HCT116 (cell line): ENCODE measurements at regions not wholly inside any gene's neighbourhood (a gene's known extent, or its start where the extent isn't known, plus 50 kb on each side); places are given as distances from the start of the nearest gene placed in this dataset.
A peak's percentile ranks its signal among the peaks of the same experiment; 100 is the strongest.

ENCODE experiments used
- ATAC-seq: fragments of 200-7000 bp; cut with Tn5 transposase; 2 replicates; pipeline ENCODE4 v1.9.1; 2020; ENCODE audit warnings: mild to moderate bottlenecking, moderate library complexity
- BruUV-seq: library from RNA; stranded (reverse); fragments of 400-500 nt; replicated peaks from 2 replicates; lab custom pipeline; 2021; lab: Mats Ljungman, UMichigan
- CTCF ChIA-PET: fragments of 300-600 bp; sonication (Branson Sonifier 250); formaldehyde crosslinking; loops from one replicate; lab custom pipeline; 2021; ENCODE audit warnings: antibody characterized with exemption; lab: Charles Lee
- POLR2A ChIA-PET: fragments of 300-600, 350-600 bp; sonication (Branson Sonifier 250); formaldehyde crosslinking; loops from one replicate; lab custom pipeline; 2021; ENCODE audit warnings: antibody characterized with exemption; lab: Charles Lee
- RAD21 ChIA-PET, 2 experiments: fragments of 300-600 bp; sonication (Branson Sonifier 250); formaldehyde crosslinking; loops; one replicate each; lab custom pipeline; 2023; ENCODE audit warnings: low total read pairs in 2 of 2; ENCODE audit not compliant: uncharacterized antibody in 2 of 2, unreplicated experiment in 2 of 2, low non-redundant PET in 1 of 2; lab: Charles Lee
- DNase-seq: peaks from one replicate; pipeline ENCODE4 v3.0.0-alpha.2; 2010; ENCODE audit warnings: low read depth, low spot score
- H2AFZ ChIP-seq: fragments of 200-600 bp; shearing (Covaris generic), sonication (generic); 2 replicates; pipeline ENCODE4 v1.6.1; 2017; ENCODE audit warnings: low read depth, mixed run types, mixed read lengths, antibody characterized with exemption, low read length; ENCODE audit not compliant: poor library complexity, severe bottlenecking
- H3K27ac ChIP-seq: 2 replicates; pipeline ENCODE4 v1.5.1; 2012; ENCODE audit warnings: low read depth, low read length
- H3K27me3 ChIP-seq: fragments of 200-600 bp; sonication (generic); 2 replicates; pipeline ENCODE4 v1.6.1; 2016; ENCODE audit warnings: mixed run types, low read length, mixed read lengths; ENCODE audit not compliant: insufficient read depth
- H3K36me3 ChIP-seq, 2 experiments: fragments of 200-500 bp in 1 of 2; fragments of 200-600 bp in 1 of 2; sonication (Bioruptor generic) in 1 of 2; sonication (generic) in 1 of 2; 2 replicates each; pipeline versions ENCODE4 v1.5.1 to v1.6.1; 2014 to 2016; ENCODE audit warnings: low read length in 2 of 2, inconsistent platforms in 1 of 2, mixed read lengths in 1 of 2, mixed run types in 1 of 2; ENCODE audit not compliant: insufficient read depth in 2 of 2, control insufficient read depth in 1 of 2
- H3K4me1 ChIP-seq, 2 experiments: fragments of 200-600 bp in 1 of 2; sonication (generic) in 1 of 2; 2 replicates each; pipeline versions ENCODE4 v1.5.1 to v1.6.1; 2012 to 2017; ENCODE audit warnings: low read length in 2 of 2, inconsistent platforms in 1 of 2, mild to moderate bottlenecking in 1 of 2, mixed read lengths in 1 of 2, mixed run types in 1 of 2, moderate library complexity in 1 of 2; ENCODE audit not compliant: insufficient read depth in 2 of 2, control insufficient read depth in 1 of 2
- H3K4me2 ChIP-seq: fragments of 200-600 bp; sonication (generic); 2 replicates; pipeline ENCODE4 v1.6.1; 2017; ENCODE audit warnings: mixed run types, low read length, mixed read lengths
- H3K4me3 ChIP-seq, 2 experiments: fragments of 200-600 bp in 1 of 2; sonication (generic) in 1 of 2; replicated peaks in 1 of 2; 2 replicates each; pipeline ENCODE4 v1.5.1; 2011 to 2016; ENCODE audit warnings: low read length in 2 of 2, control low read depth in 1 of 2, low read depth in 1 of 2, mild to moderate bottlenecking in 1 of 2, mixed read lengths in 1 of 2, mixed run types in 1 of 2
- H3K79me2 ChIP-seq: fragments of 200-600 bp; sonication (generic); 2 replicates; pipeline ENCODE4 v1.6.1; 2017; ENCODE audit warnings: mild to moderate bottlenecking, mixed run types, low read length, moderate library complexity, mixed read lengths; ENCODE audit not compliant: insufficient read depth
- H3K9ac ChIP-seq: fragments of 200-600 bp; sonication (generic); 2 replicates; pipeline ENCODE4 v1.6.1; 2016; ENCODE audit warnings: low read length, mixed read lengths
- H3K9me2 ChIP-seq: fragments of 200-600 bp; sonication (generic), shearing (Covaris generic); 2 replicates; pipeline ENCODE4 v1.6.1; 2017; ENCODE audit warnings: mixed run types, mild to moderate bottlenecking, moderate library complexity; ENCODE audit not compliant: insufficient read depth
- H3K9me3 ChIP-seq, 2 experiments: fragments of 200-500 bp in 1 of 2; fragments of 200-600 bp in 1 of 2; sonication (Bioruptor generic) in 1 of 2; sonication (generic) in 1 of 2; 2 replicates each; pipeline ENCODE4 v1.6.1; 2014 to 2017; ENCODE audit warnings: low read length in 2 of 2, mixed read lengths in 2 of 2, inconsistent platforms in 1 of 2, low read depth in 1 of 2, mild to moderate bottlenecking in 1 of 2, mixed run types in 1 of 2, moderate library complexity in 1 of 2; ENCODE audit not compliant: control insufficient read depth in 1 of 2, insufficient read depth in 1 of 2
- H4K20me1 ChIP-seq: fragments of 200-600 bp; sonication (generic), shearing (Covaris generic); 2 replicates; pipeline ENCODE4 v1.6.1; 2017; ENCODE audit warnings: mixed run types, mild to moderate bottlenecking, moderate library complexity; ENCODE audit not compliant: insufficient read depth
- EGR1 ChIP-seq: IDR thresholded peaks from 2 replicates; pipeline ENCODE4 v1.6.1; 2012; ENCODE audit warnings: low read depth
- EZH2 ChIP-seq: fragments of 200-600 bp; sonication (generic); IDR thresholded peaks from 2 replicates; pipeline ENCODE4 v1.6.1; 2017; ENCODE audit warnings: antibody characterized with exemption, mixed run types
- JUND ChIP-seq: IDR thresholded peaks from 2 replicates; pipeline ENCODE4 v1.6.1; 2012
- intact Hi-C: fragments of 100-400 bp; cut with micrococcal nuclease; formaldehyde crosslinking; loops from 2 replicates; pipeline ENCODE4 v1.10.0; 2022
- TF ChIP-seq, protein P1 (sequence below), 3 experiments: fragments of 200-600 bp in 1 of 3; sonication (generic) in 1 of 3; IDR thresholded peaks in 2 of 3; conservative IDR thresholded peaks in 1 of 3; 2 replicates each; pipeline ENCODE4 v1.5.1; 2012 to 2017; ENCODE audit warnings: low read depth in 2 of 3, low read length in 2 of 3, antibody characterized with exemption in 1 of 3, borderline replicate concordance in 1 of 3, control low read depth in 1 of 3, mild to moderate bottlenecking in 1 of 3, mixed read lengths in 1 of 3, mixed run types in 1 of 3, moderate library complexity in 1 of 3; ENCODE audit not compliant: insufficient read depth in 1 of 3
- TF ChIP-seq, protein P2 (sequence below): IDR thresholded peaks from 2 replicates; pipeline ENCODE4 v1.6.1; 2012

DNA sequence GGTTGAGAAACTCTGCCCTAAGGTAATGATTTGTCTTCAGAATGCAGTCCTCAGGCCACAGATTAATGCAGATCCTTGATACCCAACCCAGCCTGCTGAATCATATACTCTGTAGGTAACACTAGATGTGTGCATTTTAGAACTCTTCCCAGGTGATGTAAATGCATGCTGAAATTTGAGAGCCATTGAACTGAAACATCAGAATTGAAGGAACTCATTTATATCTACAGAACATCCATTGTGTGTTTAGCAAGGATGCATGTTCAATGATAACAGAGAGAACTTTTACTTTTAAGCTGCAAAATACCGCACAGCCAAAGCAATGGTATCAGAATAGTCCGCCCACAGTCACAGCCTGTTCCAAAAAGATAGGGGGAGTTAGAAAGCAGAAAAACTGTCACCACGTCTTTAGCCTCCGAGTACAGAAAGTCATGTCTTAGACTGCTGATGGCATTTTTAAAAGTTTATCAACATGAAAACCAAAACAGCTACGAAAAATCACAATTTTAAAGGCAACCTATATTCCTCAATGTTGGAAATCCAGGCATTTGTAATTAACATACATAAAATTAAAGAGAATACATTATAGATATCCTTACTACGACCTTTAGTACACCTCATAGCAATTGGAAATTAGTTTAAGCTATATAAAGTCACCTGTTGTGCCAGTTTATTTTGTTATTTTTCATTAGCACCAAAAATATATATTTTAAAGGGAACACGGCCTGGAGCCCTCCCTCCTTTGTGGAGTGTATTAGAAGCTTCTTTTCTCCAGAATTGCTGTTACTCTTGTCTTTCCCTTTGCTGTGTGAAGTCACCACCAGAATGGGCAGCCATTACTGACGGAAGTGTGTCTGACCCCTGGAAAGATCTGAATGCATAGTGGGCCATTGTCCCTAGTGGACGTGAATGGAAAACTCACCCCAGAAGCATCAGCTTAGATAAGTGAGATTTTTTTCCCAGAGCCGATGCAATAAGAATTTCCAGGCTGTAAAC lies 65.8 kb upstream of the PRKAR2B start:
- Histone ChIP-seq H3K79me2 (no peaks in the 10 kb centered on the region), H3K4me2 (no peak overlapping the region), H3K4me3 (no peak overlapping the region), H3K36me3 (no peaks in the 10 kb centered on the region), H3K9me2 (no peaks in the 10 kb centered on the region), H3K27ac (no peak overlapping the region), H3K9ac (no peak overlapping the region), H4K20me1 (no peaks in the 10 kb centered on the region), H3K9me3 (no peaks in the 10 kb centered on the region), H2AFZ (no peak overlapping the region), H3K4me1 (no peaks in the 10 kb centered on the region), H3K27me3 (no peaks in the 10 kb centered on the region)
- TF ChIP-seq, protein P1, sequence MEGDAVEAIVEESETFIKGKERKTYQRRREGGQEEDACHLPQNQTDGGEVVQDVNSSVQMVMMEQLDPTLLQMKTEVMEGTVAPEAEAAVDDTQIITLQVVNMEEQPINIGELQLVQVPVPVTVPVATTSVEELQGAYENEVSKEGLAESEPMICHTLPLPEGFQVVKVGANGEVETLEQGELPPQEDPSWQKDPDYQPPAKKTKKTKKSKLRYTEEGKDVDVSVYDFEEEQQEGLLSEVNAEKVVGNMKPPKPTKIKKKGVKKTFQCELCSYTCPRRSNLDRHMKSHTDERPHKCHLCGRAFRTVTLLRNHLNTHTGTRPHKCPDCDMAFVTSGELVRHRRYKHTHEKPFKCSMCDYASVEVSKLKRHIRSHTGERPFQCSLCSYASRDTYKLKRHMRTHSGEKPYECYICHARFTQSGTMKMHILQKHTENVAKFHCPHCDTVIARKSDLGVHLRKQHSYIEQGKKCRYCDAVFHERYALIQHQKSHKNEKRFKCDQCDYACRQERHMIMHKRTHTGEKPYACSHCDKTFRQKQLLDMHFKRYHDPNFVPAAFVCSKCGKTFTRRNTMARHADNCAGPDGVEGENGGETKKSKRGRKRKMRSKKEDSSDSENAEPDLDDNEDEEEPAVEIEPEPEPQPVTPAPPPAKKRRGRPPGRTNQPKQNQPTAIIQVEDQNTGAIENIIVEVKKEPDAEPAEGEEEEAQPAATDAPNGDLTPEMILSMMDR (IDR thresholded peaks at IDR 0.05 in 2 of 3, conservative IDR thresholded peaks at IDR 0.05 in 1 of 3; ENCODE audit: borderline replicate concordance in 1 of 3, insufficient read depth in 1 of 3, low read depth in 2 of 3, low read length in 2 of 3) = peak in 2 of 3 experiments; percentile 32 to 35; a peak in 4 of 6 replicates
- no peak for TF ChIP-seq JUND
- no peak for TF ChIP-seq EZH2
- TF ChIP-seq EGR1 = no peak
- TF ChIP-seq, protein P2, sequence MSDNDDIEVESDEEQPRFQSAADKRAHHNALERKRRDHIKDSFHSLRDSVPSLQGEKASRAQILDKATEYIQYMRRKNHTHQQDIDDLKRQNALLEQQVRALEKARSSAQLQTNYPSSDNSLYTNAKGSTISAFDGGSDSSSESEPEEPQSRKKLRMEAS = no peak
- peak; percentile 55; the same call in 1 of the 2 replicates for ATAC-seq
- intact Hi-C loops = no loop called here
- RAD21 ChIA-PET = no interaction called here
- no TSS peak for BruUV-seq
- no peak for DNase-seq
- POLR2A ChIA-PET = no interaction called here
- CTCF ChIA-PET = no interaction called here
